ENCODE measurements at regions not wholly inside any gene's neighbourhood (a gene's known extent, or its start where the extent isn't known, plus 50 kb on each side); places are given as distances from the start of the nearest gene placed in this dataset.

DNA sequence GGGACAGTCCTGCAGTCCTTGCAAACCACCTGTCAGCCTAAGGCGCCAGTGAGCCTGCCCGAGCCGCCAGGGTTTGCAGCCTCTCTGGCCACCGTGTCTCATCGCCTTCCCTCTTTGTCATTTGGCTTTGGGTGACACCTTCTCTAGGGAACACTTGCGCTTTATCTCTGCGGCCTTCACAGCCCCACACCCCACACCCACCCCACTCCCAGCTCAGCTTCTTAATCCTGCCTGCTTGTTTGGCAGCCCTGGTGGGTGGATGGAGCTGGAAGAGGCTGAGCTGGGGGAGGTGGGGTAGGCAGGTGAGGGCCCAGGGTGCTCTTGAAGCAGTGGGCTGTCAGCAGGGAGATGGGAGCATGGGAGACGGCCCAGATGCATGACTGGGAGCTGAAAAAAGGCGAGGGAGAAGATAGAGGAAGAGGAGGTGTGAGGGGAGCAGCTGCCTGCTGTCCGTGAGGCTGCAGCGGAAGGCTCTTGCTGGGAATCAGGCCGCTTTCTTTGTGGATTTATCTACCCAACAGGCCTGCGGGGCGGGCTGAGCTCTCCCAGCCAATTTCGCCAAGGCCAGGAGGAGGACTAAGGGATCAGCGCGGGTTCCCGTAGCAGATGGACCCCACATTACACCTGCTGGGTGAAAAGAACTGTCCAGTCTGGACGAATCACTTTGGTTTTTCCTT is 97.5 kb upstream of the STOX2 start:
- Histone ChIP-seq H3K4me2 (ENCODE audit: low read depth, low read length, poor library complexity, severe bottlenecking) (no peak overlapping the region), H3K27ac (ENCODE audit: low read depth, low read length) (no peak overlapping the region), H2AFZ (ENCODE audit: low read depth, low read length, severe bottlenecking) (no peak overlapping the region), H3K9ac (ENCODE audit: low read length) (no peak overlapping the region), H3K9me2 (replicated peaks; ENCODE audit: insufficient read depth, low read length) (no peaks in the 10 kb centered on the region), H3K36me3 (ENCODE audit: low read length) (no peaks in the 10 kb centered on the region), H4K20me1 (ENCODE audit: low read depth, low read length) (no peaks in the 10 kb centered on the region), H3K9me3 (ENCODE audit: insufficient read depth, low read length) (no peaks in the 10 kb centered on the region), H3K79me2 (ENCODE audit: insufficient read depth, low read length) (no peaks in the 10 kb centered on the region), H3F3A (ENCODE audit: insufficient read depth) (no peaks in the 10 kb centered on the region), H3K4me3 (ENCODE audit: insufficient read depth, low read length, poor library complexity, severe bottlenecking) (no peak overlapping the region), H3K27me3 (ENCODE audit: low read length) (no peaks in the 10 kb centered on the region)
- no peak for TF ChIP-seq EZH2phosphoT487 (conservative IDR thresholded peaks at IDR 0.05; ENCODE audit: low read length)
- TF ChIP-seq, protein P1, sequence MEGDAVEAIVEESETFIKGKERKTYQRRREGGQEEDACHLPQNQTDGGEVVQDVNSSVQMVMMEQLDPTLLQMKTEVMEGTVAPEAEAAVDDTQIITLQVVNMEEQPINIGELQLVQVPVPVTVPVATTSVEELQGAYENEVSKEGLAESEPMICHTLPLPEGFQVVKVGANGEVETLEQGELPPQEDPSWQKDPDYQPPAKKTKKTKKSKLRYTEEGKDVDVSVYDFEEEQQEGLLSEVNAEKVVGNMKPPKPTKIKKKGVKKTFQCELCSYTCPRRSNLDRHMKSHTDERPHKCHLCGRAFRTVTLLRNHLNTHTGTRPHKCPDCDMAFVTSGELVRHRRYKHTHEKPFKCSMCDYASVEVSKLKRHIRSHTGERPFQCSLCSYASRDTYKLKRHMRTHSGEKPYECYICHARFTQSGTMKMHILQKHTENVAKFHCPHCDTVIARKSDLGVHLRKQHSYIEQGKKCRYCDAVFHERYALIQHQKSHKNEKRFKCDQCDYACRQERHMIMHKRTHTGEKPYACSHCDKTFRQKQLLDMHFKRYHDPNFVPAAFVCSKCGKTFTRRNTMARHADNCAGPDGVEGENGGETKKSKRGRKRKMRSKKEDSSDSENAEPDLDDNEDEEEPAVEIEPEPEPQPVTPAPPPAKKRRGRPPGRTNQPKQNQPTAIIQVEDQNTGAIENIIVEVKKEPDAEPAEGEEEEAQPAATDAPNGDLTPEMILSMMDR (IDR thresholded peaks at IDR 0.05; ENCODE audit: insufficient read depth, low read length, poor library complexity, severe bottlenecking), result no peak

- H3K4me2 ChIP-seq (ENCODE audit: low read depth, low read length, poor library complexity, severe bottlenecking), result no peak overlapping the region
- no peaks in the 10 kb centered on the region for H3K27me3 ChIP-seq (ENCODE audit: low read length)
- H3K4me3 ChIP-seq (ENCODE audit: insufficient read depth, low read length, poor library complexity, severe bottlenecking), result no peak overlapping the region
- H4K20me1 ChIP-seq (ENCODE audit: low read depth, low read length), result no peaks in the 10 kb centered on the region
- H3K36me3 ChIP-seq (ENCODE audit: low read length), result no peaks in the 10 kb centered on the region
- H3F3A ChIP-seq (ENCODE audit: insufficient read depth), result no peaks in the 10 kb centered on the region
- H2AFZ ChIP-seq (ENCODE audit: low read depth, low read length, severe bottlenecking), result no peak overlapping the region
- no peak overlapping the region for H3K9ac ChIP-seq (ENCODE audit: low read length)
- H3K79me2 ChIP-seq (ENCODE audit: insufficient read depth, low read length), result no peaks in the 10 kb centered on the region
- no peaks in the 10 kb centered on the region for H3K9me3 ChIP-seq (ENCODE audit: insufficient read depth, low read length)
- TF ChIP-seq, protein P1 (IDR thresholded peaks at IDR 0.05; ENCODE audit: insufficient read depth, low read length, poor library complexity, severe bottlenecking), result no peak
- H3K27ac ChIP-seq (ENCODE audit: low read depth, low read length), result no peak overlapping the region
- no peaks in the 10 kb centered on the region for H3K9me2 ChIP-seq (replicated peaks; ENCODE audit: insufficient read depth, low read length)
Measured at GRCh38 chr4:183808097-183808456, 97.0 kb upstream of the STOX2 start.

GRCh38 chr4:183812567-183812966 is 92.5 kb upstream of the STOX2 start:
- H3K27me3 ChIP-seq (ENCODE audit: low read length), result no peaks in the 10 kb centered on the region
- H3K4me3 ChIP-seq (ENCODE audit: insufficient read depth, low read length, poor library complexity, severe bottlenecking), result no peak overlapping the region
- H2AFZ ChIP-seq (ENCODE audit: low read depth, low read length, severe bottlenecking), result no peak overlapping the region
- H4K20me1 ChIP-seq (ENCODE audit: low read depth, low read length), result no peaks in the 10 kb centered on the region
- no peaks in the 10 kb centered on the region for H3K79me2 ChIP-seq (ENCODE audit: insufficient read depth, low read length)
- TF ChIP-seq, protein P1 (IDR thresholded peaks at IDR 0.05; ENCODE audit: insufficient read depth, low read length, poor library complexity, severe bottlenecking), result no peak
- TF ChIP-seq EZH2phosphoT487 (conservative IDR thresholded peaks at IDR 0.05; ENCODE audit: low read length), result no peak
- no peak overlapping the region for H3K4me2 ChIP-seq (ENCODE audit: low read depth, low read length, poor library complexity, severe bottlenecking)
- H3K9me2 ChIP-seq (replicated peaks; ENCODE audit: insufficient read depth, low read length), result no peaks in the 10 kb centered on the region
- H3K9ac ChIP-seq (ENCODE audit: low read length), result no peak overlapping the region
- H3K9me3 ChIP-seq (ENCODE audit: insufficient read depth, low read length), result no peaks in the 10 kb centered on the region
- no peak overlapping the region for H3K27ac ChIP-seq (ENCODE audit: low read depth, low read length)
- H3F3A ChIP-seq (ENCODE audit: insufficient read depth), result no peaks in the 10 kb centered on the region
- no peaks in the 10 kb centered on the region for H3K36me3 ChIP-seq (ENCODE audit: low read length)
